ENCODE measurements at regions not wholly inside any gene's neighbourhood (a gene's known extent, or its start where the extent isn't known, plus 50 kb on each side); places are given as distances from the start of the nearest gene placed in this dataset.

GRCh38 chr20:34163307-34163706 is 51.3 kb upstream of the EIF2S2 start:
- CTCF ChIA-PET, result no interaction called here
- TF ChIP-seq FOXM1 (IDR thresholded peaks at IDR 0.05; ENCODE audit: borderline replicate concordance) (no peak), ARNT (IDR thresholded peaks at IDR 0.05) (no peak), LEF1 (IDR thresholded peaks at IDR 0.05; ENCODE audit: borderline replicate concordance) (no peak), SUZ12 (IDR thresholded peaks at IDR 0.05) (no peak), FOXK2 (IDR thresholded peaks at IDR 0.05) (no peak), FOXA1 (IDR thresholded peaks at IDR 0.05) (no peak)
- POLR2A ChIA-PET, result no interaction called here
- no peak for DNase-seq (ENCODE audit: extremely low spot score)

- ChIA-PET POLR2A (no interaction called here), CTCF (no interaction called here)
- TF ChIP-seq BHLHE40 (IDR thresholded peaks at IDR 0.05; ENCODE audit: borderline replicate concordance), result no peak
- no peak for DNase-seq (ENCODE audit: extremely low spot score)
Measured at GRCh38 chr20:34164381-34164984, 52.4 kb upstream of the EIF2S2 start.

- CTCF ChIA-PET, result no interaction called here
- TF ChIP-seq ARNT (IDR thresholded peaks at IDR 0.05) (no peak), PKNOX1 (IDR thresholded peaks at IDR 0.05) (no peak), BHLHE40 (IDR thresholded peaks at IDR 0.05; ENCODE audit: borderline replicate concordance) (no peak), FOXM1 (IDR thresholded peaks at IDR 0.05; ENCODE audit: borderline replicate concordance) (no peak), ELF4 (IDR thresholded peaks at IDR 0.05) (no peak), CTBP1 (IDR thresholded peaks at IDR 0.05; ENCODE audit: borderline replicate concordance) (no peak)
- no peak for DNase-seq (ENCODE audit: extremely low spot score)
- POLR2A ChIA-PET, result no interaction called here
Measured at GRCh38 chr20:34165018-34165619, 53.1 kb upstream of the EIF2S2 start.

GRCh38 chr20:34171640-34172039 is 59.6 kb upstream of the EIF2S2 start:
- TF ChIP-seq L3MBTL2 (conservative IDR thresholded peaks at IDR 0.05) (no peak), HDGF (IDR thresholded peaks at IDR 0.05; ENCODE audit: borderline replicate concordance) (no peak), FOXK2 (IDR thresholded peaks at IDR 0.05) (no peak), FOXA1 (IDR thresholded peaks at IDR 0.05) (no peak), LEF1 (IDR thresholded peaks at IDR 0.05; ENCODE audit: borderline replicate concordance) (no peak), CTBP1 (IDR thresholded peaks at IDR 0.05; ENCODE audit: borderline replicate concordance) (no peak), ZNF384 (IDR thresholded peaks at IDR 0.05) (no peak), PKNOX1 (IDR thresholded peaks at IDR 0.05) (no peak), NFRKB (IDR thresholded peaks at IDR 0.05) (no peak), SUZ12 (IDR thresholded peaks at IDR 0.05) (no peak)
- CTCF ChIA-PET, result no interaction called here
- POLR2A ChIA-PET, result no interaction called here
- DNase-seq (ENCODE audit: extremely low spot score), result no peak

- no peak for DNase-seq (ENCODE audit: extremely low spot score)
- ChIA-PET CTCF (no interaction called here), POLR2A (no interaction called here)
- TF ChIP-seq ARNT (IDR thresholded peaks at IDR 0.05) (no peak), PKNOX1 (IDR thresholded peaks at IDR 0.05) (no peak), HDGF (IDR thresholded peaks at IDR 0.05; ENCODE audit: borderline replicate concordance) (no peak), SUZ12 (IDR thresholded peaks at IDR 0.05) (no peak), ZNF384 (IDR thresholded peaks at IDR 0.05) (no peak), L3MBTL2 (conservative IDR thresholded peaks at IDR 0.05) (no peak), FOXM1 (IDR thresholded peaks at IDR 0.05; ENCODE audit: borderline replicate concordance) (no peak), FOXA1 (IDR thresholded peaks at IDR 0.05) (no peak), BHLHE40 (IDR thresholded peaks at IDR 0.05; ENCODE audit: borderline replicate concordance) (no peak), FOXK2 (IDR thresholded peaks at IDR 0.05) (no peak), SP1 (IDR thresholded peaks at IDR 0.05) (no peak), NFRKB (IDR thresholded peaks at IDR 0.05) (no peak), TARDBP (IDR thresholded peaks at IDR 0.05) (no peak), CTBP1 (IDR thresholded peaks at IDR 0.05; ENCODE audit: borderline replicate concordance) (no peak)
Measured at GRCh38 chr20:34172926-34173325, 60.9 kb upstream of the EIF2S2 start.

- no peak for TF ChIP-seq FOXK2 (IDR thresholded peaks at IDR 0.05)
- no peak for TF ChIP-seq BHLHE40 (IDR thresholded peaks at IDR 0.05; ENCODE audit: borderline replicate concordance)
- TF ChIP-seq CTBP1 (IDR thresholded peaks at IDR 0.05; ENCODE audit: borderline replicate concordance), result no peak
- no peak for TF ChIP-seq NFRKB (IDR thresholded peaks at IDR 0.05)
- TF ChIP-seq ARNT (IDR thresholded peaks at IDR 0.05), result no peak
- no peak for TF ChIP-seq FOXM1 (IDR thresholded peaks at IDR 0.05; ENCODE audit: borderline replicate concordance)
- no peak for TF ChIP-seq FOXA1 (IDR thresholded peaks at IDR 0.05)
- no peak for TF ChIP-seq PKNOX1 (IDR thresholded peaks at IDR 0.05)
- no peak for TF ChIP-seq SUZ12 (IDR thresholded peaks at IDR 0.05)
- TF ChIP-seq LEF1 (IDR thresholded peaks at IDR 0.05; ENCODE audit: borderline replicate concordance), result no peak
- TF ChIP-seq ELF4 (IDR thresholded peaks at IDR 0.05), result no peak
- TF ChIP-seq HDGF (IDR thresholded peaks at IDR 0.05; ENCODE audit: borderline replicate concordance), result no peak
- TF ChIP-seq SP1 (IDR thresholded peaks at IDR 0.05), result no peak
- TF ChIP-seq L3MBTL2 (conservative IDR thresholded peaks at IDR 0.05), result no peak
- no peak for TF ChIP-seq ZNF384 (IDR thresholded peaks at IDR 0.05)
- TF ChIP-seq TARDBP (IDR thresholded peaks at IDR 0.05), result no peak
- CTCF ChIA-PET, result interaction anchor here (0.6 kb wide), 1 partner anchor 576 kb away, joined by 4 read pairs; no protein-coding TSS in a partner anchor
- DNase-seq (ENCODE audit: extremely low spot score), result no peak
- POLR2A ChIA-PET, result interaction anchor here (1.0 kb wide), 1 partner anchor 63 kb away, joined by 6 read pairs; the partner anchor contains the start of gene EIF2S2
Measured at GRCh38 chr20:34175079-34175478, 63.0 kb upstream of the EIF2S2 start.

Measured in HEK293T (cell line).